Head of caudate nucleus (tissue), 42 donors: ENCODE measurements at regions not wholly inside any gene's neighbourhood (a gene's known extent, or its start where the extent isn't known, plus 50 kb on each side); places are given as distances from the start of the nearest gene placed in this dataset.

ENCODE experiments used
- DNase-seq, 42 donors: peaks; one replicate each; pipeline versions ENCODE4 v3.0.0 to v3.0.0-alpha.2; 2020 to 2021; ENCODE audit warnings: mixed read lengths in 7 of 42
- intact Hi-C: fragments of 100-400 bp; cut with DNase I; formaldehyde crosslinking; loops from one replicate; pipeline ENCODE4 v1.15.0; 2022

GRCh38 chr20:23257106-23257761 lies 93.4 kb upstream of the NXT1 start:
- intact Hi-C loops = no loop called here
- peak in 2 of 42 donors; percentile 14 to 22 for DNase-seq

- intact Hi-C loops = no loop called here
- DNase-seq = peak in 2 of 42 donors; percentile 10 to 23
These were observed 94.7 kb upstream of the NXT1 start for GRCh38 chr20:23255716-23256385.

- DNase-seq = peak in 1 of 42 donors; percentile 11
- intact Hi-C loops = no loop called here
These were observed 95.5 kb upstream of the NXT1 start for GRCh38 chr20:23255106-23255505.

DNA sequence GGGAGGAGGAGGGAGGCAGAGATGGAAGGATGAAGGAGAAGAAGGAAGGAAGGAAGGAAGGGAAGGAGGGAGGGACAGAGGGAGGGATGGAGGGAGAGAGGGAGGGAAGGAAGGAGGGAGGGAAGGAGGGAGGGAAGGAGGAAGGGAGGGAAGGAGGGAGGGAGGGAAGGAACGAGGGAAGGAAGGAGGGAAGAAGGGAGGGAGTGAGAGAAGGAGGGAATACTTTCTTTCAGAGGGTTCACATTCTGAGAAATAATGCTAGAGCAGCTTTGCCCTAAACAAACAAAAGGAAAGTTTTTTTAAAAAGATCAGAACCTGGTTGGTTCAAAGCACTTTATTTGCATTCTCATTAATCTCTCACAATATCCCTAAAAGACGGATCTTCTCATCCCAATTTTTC lies 96.1 kb upstream of the NXT1 start:
- no peak for DNase-seq
- intact Hi-C loops = no loop called here

DNA sequence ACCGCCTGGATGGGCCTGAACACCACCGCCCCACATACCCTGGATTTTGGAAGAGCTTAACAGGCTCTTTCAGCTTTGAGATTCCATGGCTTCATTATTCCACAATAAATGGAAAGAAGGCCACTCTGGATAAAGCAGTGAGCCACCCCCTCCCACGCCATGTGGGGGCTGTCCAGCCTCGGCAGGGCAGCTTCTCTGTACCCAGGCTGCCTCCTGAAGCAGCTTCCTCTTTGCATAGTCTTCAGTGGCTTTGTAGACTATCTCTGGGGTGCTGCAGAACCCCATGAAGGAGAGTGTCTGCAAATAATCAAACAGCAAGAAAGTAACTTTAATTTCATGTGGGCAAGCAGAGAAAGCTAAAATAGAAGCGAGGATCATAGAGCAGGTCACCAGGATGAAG lies 96.6 kb upstream of the NXT1 start:
- DNase-seq = peak in 1 of 42 donors; percentile 19
- intact Hi-C loops = no loop called here

GRCh38 chr20:23253524-23253923 lies 97.1 kb upstream of the NXT1 start:
- intact Hi-C loops = no loop called here
- no peak for DNase-seq

- no peak for DNase-seq
- intact Hi-C loops = no loop called here
These were observed 98.8 kb upstream of the NXT1 start for GRCh38 chr20:23251779-23252178.

- intact Hi-C loops = no loop called here
- DNase-seq = peak in 2 of 42 donors; percentile 5 to 7
These were observed 101.0 kb upstream of the NXT1 start for GRCh38 chr20:23249541-23249940.

DNA sequence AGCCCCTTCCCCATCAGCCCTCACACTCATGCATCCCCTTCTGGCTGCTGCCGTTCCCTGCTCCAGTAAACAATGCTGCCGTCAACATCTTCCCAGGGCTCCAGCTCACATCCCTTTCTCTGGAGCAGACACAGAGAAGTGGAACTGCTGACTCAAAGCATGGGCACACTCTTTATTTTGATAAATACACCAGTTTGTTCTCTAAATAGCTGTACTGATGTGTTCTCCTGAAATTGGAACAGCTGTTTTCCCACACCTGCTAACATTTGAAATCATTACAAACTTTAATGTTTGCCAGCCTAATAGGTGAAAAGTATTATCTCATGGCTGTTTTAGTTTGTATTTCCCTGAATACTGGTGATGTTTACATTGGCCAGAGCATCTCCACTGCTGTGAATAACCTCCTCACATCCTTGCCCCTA lies 102.1 kb upstream of the NXT1 start:
- intact Hi-C loops = no loop called here
- DNase-seq = peak in 2 of 42 donors; percentile 5 to 19

- peak in 2 of 42 donors; percentile 16 to 27 for DNase-seq
- intact Hi-C loops = no loop called here
These were observed 103.6 kb upstream of the NXT1 start for GRCh38 chr20:23246717-23247664.

DNA sequence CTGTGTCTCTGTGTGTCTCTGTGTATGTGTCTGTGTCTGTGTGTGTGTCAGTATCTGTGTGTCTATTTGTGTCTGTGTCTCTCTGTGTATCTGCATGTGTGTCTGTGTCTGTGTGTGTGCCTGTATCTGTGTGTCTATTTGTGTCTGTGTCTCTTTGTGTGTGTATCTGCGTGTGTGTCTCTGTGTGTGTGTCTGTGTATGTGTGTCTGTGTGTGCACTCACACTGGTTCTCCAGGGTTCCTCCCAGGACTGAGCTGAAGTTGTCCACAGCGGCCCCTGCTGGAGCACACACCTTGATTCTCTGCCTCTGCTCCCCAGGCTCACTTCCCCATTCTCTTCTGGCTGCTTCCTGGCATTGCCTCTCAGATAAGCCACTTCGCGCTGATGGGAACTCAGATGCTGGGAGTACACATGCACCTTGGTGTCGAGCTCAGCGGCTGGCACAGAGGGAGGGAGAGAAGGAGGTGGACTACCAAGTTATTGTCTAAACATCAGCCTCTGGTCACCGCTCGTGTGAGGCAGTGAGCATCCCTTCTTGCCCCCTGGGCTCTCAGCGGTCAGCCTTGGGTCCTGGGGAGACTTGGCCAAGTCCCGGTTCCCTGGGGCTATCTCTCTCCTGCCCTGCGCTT lies 104.9 kb upstream of the NXT1 start:
- intact Hi-C loops = no loop called here
- DNase-seq = peak in 39 of 42 donors; percentile 14 to 65 (median 43)

- intact Hi-C loops = no loop called here
- peak in 5 of 42 donors; percentile 13 to 26 (median 17) for DNase-seq
These were observed 105.6 kb upstream of the NXT1 start for GRCh38 chr20:23244916-23245552.

- intact Hi-C loops = no loop called here
- peak in 5 of 42 donors; percentile 11 to 36 (median 19) for DNase-seq
These were observed 106.3 kb upstream of the NXT1 start for GRCh38 chr20:23244156-23244915.

- intact Hi-C loops = no loop called here
- DNase-seq = peak in 2 of 42 donors; percentile 3 to 16
These were observed 106.8 kb upstream of the NXT1 start for GRCh38 chr20:23243791-23244155.

GRCh38 chr20:23242556-23243180 lies 107.9 kb upstream of the NXT1 start:
- peak in 2 of 42 donors; percentile 7 to 20 for DNase-seq
- intact Hi-C loops = no loop called here

- DNase-seq = peak in 4 of 42 donors; percentile 8 to 35 (median 19)
- intact Hi-C loops = no loop called here
These were observed 108.5 kb upstream of the NXT1 start for GRCh38 chr20:23242104-23242503.

DNA sequence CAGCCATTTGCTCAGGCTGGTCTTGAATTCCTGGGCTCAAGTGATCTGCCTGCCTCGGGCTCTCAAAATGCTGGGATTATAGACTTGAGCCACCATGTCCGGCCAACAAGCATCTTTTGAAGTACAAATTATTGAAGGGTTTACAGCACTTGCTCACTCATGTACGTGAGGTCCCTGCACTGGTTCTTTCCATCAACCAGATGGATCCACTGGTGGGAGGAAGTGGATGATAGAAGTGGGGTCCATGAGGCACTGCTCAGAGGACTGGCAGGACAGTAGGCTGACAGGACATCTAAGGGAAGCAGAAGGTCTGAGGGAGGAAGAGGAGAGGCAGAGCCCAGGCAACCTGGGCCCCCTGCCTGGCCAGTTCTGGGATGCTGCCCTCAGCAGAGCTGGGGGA lies 109.2 kb upstream of the NXT1 start:
- DNase-seq = peak in 4 of 42 donors; percentile 3 to 15 (median 6)
- intact Hi-C loops = no loop called here

DNA sequence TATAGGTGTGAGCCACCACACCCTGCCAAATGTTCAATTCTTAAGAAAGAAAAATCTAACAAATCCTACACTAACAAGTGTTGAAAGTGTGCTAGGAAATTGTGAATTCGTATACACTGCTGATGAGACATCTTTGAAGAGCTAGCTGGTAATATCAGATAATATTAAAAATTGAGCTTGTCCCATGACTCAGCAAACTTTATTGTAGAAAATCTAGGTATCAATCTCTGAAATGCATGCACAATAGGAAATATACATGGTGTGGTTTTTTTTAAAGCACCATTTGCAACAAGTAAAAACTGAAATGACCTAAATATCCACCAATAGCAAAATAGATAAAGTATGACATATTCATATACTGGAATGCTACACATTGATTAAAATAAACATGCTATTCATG lies 110.1 kb upstream of the NXT1 start:
- no peak for DNase-seq
- intact Hi-C loops = no loop called here
